ENCODE measurements at regions not wholly inside any gene's neighbourhood (a gene's known extent, or its start where the extent isn't known, plus 50 kb on each side); places are given as distances from the start of the nearest gene placed in this dataset.

DNA sequence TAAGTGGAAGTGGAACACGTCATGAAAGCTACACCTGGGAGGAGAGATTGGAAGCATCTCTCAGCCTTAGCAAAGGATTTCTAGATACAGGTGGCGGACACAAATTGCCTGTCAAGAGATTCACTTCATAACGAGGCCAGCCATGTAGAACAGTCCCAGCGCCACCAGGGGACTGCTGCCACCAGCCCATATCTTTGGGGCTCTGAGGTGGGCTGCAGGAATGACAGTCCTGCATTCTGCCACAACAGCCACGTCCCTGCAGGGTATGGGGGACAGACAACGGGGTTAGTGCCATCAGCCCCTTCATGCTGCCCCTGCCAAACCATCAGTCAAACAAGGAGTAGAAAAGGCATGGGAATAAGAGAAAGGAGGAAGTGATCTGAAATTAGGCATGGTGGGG lies 81.2 kb upstream of the SASH1 start:
- DNase-seq (ENCODE audit: insufficient read length, low spot score) (no peak), FAIRE-seq (no peak)

DNA sequence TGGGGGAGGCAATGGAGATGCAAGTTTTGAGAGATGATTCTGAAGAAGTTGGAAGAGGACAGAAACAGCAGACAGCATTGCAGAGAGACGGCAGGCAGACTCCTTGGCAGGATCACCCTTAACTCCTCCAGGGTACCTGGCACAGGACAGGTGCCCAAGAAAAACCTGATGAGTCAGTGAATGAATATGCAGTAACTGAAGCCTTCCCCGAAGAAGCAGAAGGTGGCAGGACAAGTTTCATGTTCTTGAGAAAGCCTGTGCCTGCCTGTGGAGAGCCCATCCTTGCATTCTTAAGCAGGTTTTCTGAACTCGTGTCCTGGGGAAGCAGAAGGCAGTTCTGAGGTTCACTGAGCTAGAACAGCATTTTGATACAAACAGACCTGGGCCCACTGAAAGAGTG lies 79.6 kb upstream of the SASH1 start:
- DNase-seq (ENCODE audit: insufficient read length, low spot score) (no peak), FAIRE-seq (no peak)

DNA sequence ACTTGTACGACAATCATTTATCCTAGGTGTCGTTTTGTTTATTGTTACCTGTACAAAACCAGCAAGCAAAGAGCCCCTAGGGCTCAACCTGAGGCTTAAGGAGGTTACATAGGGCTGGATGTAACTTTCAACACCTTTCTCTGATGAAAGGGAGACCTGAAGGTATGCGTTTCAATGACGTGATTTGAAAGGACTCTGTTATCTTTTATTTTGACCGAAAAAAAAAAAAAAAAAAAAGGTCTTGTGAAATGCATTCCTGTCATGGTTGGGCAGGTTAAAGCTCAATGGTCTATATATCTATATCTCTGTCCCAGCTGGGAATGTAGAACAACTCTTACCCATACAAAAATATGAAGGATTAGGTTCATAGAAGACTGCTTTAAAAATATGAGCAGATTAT lies 78.7 kb upstream of the SASH1 start:
- no peak for DNase-seq (ENCODE audit: insufficient read length, low spot score)
- no peak for FAIRE-seq

DNA sequence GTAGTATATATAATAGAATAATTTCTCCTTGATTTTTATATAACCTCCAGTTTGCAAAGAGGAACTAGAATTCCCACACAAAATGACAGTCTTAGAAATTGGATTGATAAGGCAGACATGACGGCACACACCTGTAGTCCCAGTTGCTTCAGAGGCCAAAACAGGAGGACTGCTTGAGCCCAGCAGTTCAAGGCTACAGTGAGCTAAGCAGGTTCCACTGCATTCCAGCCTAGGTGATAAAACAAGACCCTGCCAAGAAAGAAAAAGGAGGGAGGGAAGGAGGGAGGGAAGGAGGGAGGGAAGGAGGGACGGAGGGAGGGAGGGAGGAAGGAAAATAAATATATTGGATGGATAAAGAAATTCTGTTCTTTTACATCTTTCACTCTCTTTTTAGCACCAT lies 77.6 kb upstream of the SASH1 start:
- FAIRE-seq (no peak), DNase-seq (ENCODE audit: insufficient read length, low spot score) (no peak)

- FAIRE-seq (no peak), DNase-seq (ENCODE audit: insufficient read length, low spot score) (no peak)
These were observed 73.3 kb upstream of the SASH1 start for GRCh38 chr6:148269386-148269785.

DNA sequence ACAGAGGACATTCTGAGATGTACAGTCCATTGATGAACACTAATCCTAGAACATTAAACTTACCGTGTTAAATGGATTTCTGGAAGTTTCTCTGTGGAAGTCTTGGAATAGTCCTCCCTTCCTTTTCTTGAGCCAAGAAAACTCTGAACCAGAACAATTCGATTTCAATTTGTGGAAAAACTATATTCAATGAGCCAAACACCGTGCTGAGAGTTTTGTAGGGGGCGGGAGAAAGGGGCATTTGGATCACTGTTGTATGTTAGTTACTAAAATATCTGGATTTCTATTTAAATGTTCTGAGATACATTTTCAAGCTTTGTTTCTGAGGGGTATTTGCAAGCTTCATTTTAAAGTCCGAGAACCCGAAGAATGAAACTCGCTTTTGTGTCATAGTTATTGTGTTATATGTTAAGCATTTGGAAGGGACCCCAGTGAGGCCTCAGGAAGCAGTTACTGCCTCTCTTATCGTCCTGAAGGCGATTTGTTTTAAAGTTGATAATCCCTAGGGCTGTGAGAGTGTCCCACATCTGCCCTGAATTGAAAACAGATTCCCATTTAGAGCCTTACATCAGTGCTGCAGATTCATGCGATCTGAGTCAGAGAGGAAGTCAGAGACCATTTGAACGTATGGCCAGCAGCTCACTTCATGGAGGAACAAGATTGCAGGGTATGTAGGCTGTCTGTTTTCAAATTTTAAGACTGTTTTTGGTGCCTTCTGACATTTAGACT lies 70.8 kb upstream of the SASH1 start:
- DNase-seq (ENCODE audit: insufficient read length, low spot score) (no peak), FAIRE-seq (no peak)

GRCh38 chr6:148272597-148272996 lies 70.0 kb upstream of the SASH1 start:
- FAIRE-seq: no peak
- no peak for DNase-seq (ENCODE audit: insufficient read length, low spot score)

GRCh38 chr6:148273962-148274752 lies 68.5 kb upstream of the SASH1 start:
- FAIRE-seq (no peak), DNase-seq (ENCODE audit: insufficient read length, low spot score) (no peak)

- no peak for DNase-seq (ENCODE audit: insufficient read length, low spot score)
- no peak for FAIRE-seq
These were observed 67.8 kb upstream of the SASH1 start for GRCh38 chr6:148274809-148275208.

DNA sequence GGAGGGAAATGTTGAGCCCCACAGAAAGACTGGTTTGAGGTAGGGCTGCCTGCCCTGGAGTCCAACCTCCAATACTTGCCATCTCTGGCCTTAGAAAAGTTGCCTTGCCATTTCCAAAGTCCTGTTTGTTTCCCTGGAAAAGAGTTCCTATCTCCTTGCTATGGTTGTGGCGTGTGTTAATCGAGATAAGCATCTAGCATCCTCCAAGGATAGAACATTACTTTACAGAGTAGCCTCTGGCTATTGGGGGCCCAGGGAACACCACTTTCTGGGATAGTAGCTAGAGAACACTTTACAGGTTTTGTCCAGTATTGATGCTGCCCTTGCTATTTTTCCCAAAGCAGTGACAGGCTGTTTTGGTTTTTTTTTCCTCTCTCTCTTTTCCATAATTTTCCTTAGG lies 57.4 kb upstream of the SASH1 start:
- no peak for FAIRE-seq
- no peak for DNase-seq (ENCODE audit: insufficient read length, low spot score)

- DNase-seq (ENCODE audit: insufficient read length, low spot score): no peak
- FAIRE-seq: no peak
These were observed 56.1 kb upstream of the SASH1 start for GRCh38 chr6:148286563-148286962.

GRCh38 chr6:148287623-148288333 lies 54.9 kb upstream of the SASH1 start:
- DNase-seq (ENCODE audit: insufficient read length, low spot score): no peak
- no peak for FAIRE-seq

- FAIRE-seq: no peak
- DNase-seq (ENCODE audit: insufficient read length, low spot score): no peak
These were observed 54.1 kb upstream of the SASH1 start for GRCh38 chr6:148288541-148288940.

- FAIRE-seq: no peak
These were observed 53.5 kb upstream of the SASH1 start for GRCh38 chr6:148289153-148289552.

GRCh38 chr6:148291876-148292275 lies 50.8 kb upstream of the SASH1 start:
- FAIRE-seq (no peak), DNase-seq (ENCODE audit: insufficient read length, low spot score) (no peak)

More at GRCh38 chr6:148289153-148289552, 53.5 kb upstream of the SASH1 start:
- DNase-seq (ENCODE audit: insufficient read length, low spot score): no peak
